SK-N-SH (cell line): ENCODE measurements at regions not wholly inside any gene's neighbourhood (a gene's known extent, or its start where the extent isn't known, plus 50 kb on each side); places are given as distances from the start of the nearest gene placed in this dataset.

Experiments used
- CTCF ChIA-PET: fragments of 300-600, 350-600 bp; formaldehyde crosslinking; extraction: SDS; loops from one replicate; lab custom pipeline; 2021; lab: Yijun Ruan, JAX
- POLR2A ChIA-PET: fragments of 350-600 bp; sonication (Branson Sonifier 250); formaldehyde crosslinking; extraction: SDS; loops from one replicate; lab custom pipeline; 2020; ENCODE audit warnings: antibody characterized with exemption, inconsistent platforms; lab: Yijun Ruan, JAX
- DNase-seq: peaks from one replicate; pipeline ENCODE4 v3.0.0; 2012
- H2AFZ ChIP-seq: fragments of 200-600 bp; sonication (generic); 2 replicates; pipeline ENCODE4 v1.8.1; 2016; ENCODE audit warnings: antibody characterized with exemption, mild to moderate bottlenecking, low read depth
- H3F3A ChIP-seq: fragments of 200-600 bp; sonication (generic); replicated peaks from 2 replicates; pipeline ENCODE3; 2016; ENCODE audit warnings: antibody characterized with exemption, mild to moderate bottlenecking; ENCODE audit not compliant: insufficient read depth
- H3K27ac ChIP-seq, 2 experiments: fragments of 200-500 bp in 1 of 2; fragments of 200-600 bp in 1 of 2; sonication (Bioruptor generic) in 1 of 2; sonication (generic), shearing (Covaris generic) in 1 of 2; 2 replicates each; pipeline versions ENCODE4 v1.5.1 to v1.6.1; 2014 to 2016; ENCODE audit warnings: low read depth in 2 of 2, inconsistent platforms in 1 of 2, low read length in 1 of 2, mild to moderate bottlenecking in 1 of 2, mixed read lengths in 1 of 2
- H3K27me3 ChIP-seq: fragments of 200-600 bp; sonication (generic), shearing (Covaris generic); 2 replicates; pipeline ENCODE4 v1.6.1; 2016; ENCODE audit warnings: mixed run types; ENCODE audit not compliant: insufficient read depth
- H3K36me3 ChIP-seq, 2 experiments: fragments of 200-500 bp in 1 of 2; fragments of 200-600 bp in 1 of 2; sonication (Bioruptor generic) in 1 of 2; sonication (generic) in 1 of 2; replicated peaks in 1 of 2; 2 replicates each; pipeline versions ENCODE3 to v1.5.1; 2014 to 2016; ENCODE audit warnings: low read length in 1 of 2, mild to moderate bottlenecking in 1 of 2; ENCODE audit not compliant: insufficient read depth in 2 of 2, control insufficient read depth in 1 of 2
- H3K4me1 ChIP-seq, 2 experiments: fragments of 200-500 bp in 1 of 2; fragments of 200-600 bp in 1 of 2; sonication (Bioruptor generic) in 1 of 2; sonication (generic), shearing (Covaris generic) in 1 of 2; 2 replicates each; pipeline versions ENCODE4 v1.5.1 to v1.6.1; 2014 to 2016; ENCODE audit warnings: low read depth in 1 of 2, low read length in 1 of 2, mixed run types in 1 of 2; ENCODE audit not compliant: insufficient read depth in 2 of 2, control insufficient read depth in 1 of 2
- H3K4me2 ChIP-seq: fragments of 200-600 bp; sonication (generic), shearing (Covaris generic); 2 replicates; pipeline ENCODE4 v1.6.1; 2017; ENCODE audit warnings: mixed run types
- H3K4me3 ChIP-seq, 2 experiments: fragments of 200-500 bp in 1 of 2; fragments of 200-600 bp in 1 of 2; sonication (Bioruptor generic) in 1 of 2; sonication (generic), shearing (Covaris generic) in 1 of 2; 2 replicates each; pipeline versions ENCODE4 v1.5.1 to v1.8.1; 2014 to 2016; ENCODE audit warnings: low read depth in 2 of 2, inconsistent platforms in 1 of 2, low read length in 1 of 2, mild to moderate bottlenecking in 1 of 2, mixed read lengths in 1 of 2, moderate library complexity in 1 of 2
- H3K79me2 ChIP-seq: fragments of 200-600 bp; sonication (generic); 2 replicates; pipeline ENCODE4 v1.8.1; 2017; ENCODE audit warnings: mild to moderate bottlenecking; ENCODE audit not compliant: insufficient read depth
- H3K9ac ChIP-seq: fragments of 200-600 bp; sonication (generic); 2 replicates; pipeline ENCODE4 v1.6.1; 2017; ENCODE audit warnings: mixed run types
- H3K9me2 ChIP-seq: fragments of 200-600 bp; sonication (generic); 2 replicates; pipeline ENCODE4 v1.6.1; 2017; ENCODE audit warnings: mixed run types
- H3K9me3 ChIP-seq: fragments of 200-600 bp; sonication (generic); 2 replicates; pipeline ENCODE4 v1.6.1; 2017; ENCODE audit warnings: mixed run types, mild to moderate bottlenecking, moderate library complexity
- H4K20me1 ChIP-seq: fragments of 200-600 bp; sonication (generic); 2 replicates; pipeline ENCODE4 v1.6.1; 2017; ENCODE audit warnings: mild to moderate bottlenecking, mixed run types; ENCODE audit not compliant: insufficient read depth
- CHD2 ChIP-seq: fragments of 150-350 bp; IDR thresholded peaks from 2 replicates; pipeline ENCODE4 v1.6.1; 2018; ENCODE audit warnings: low read length; ENCODE audit not compliant: partially characterized antibody
- CTCF ChIP-seq: fragments of 200-600 bp; sonication (generic); IDR thresholded peaks from 2 replicates; pipeline ENCODE4 v1.6.1; 2017; ENCODE audit warnings: antibody characterized with exemption, mild to moderate bottlenecking, moderate library complexity
- ELF1 ChIP-seq: IDR thresholded peaks from 2 replicates; pipeline ENCODE4 v1.4.0; 2012
- EP300 ChIP-seq, 2 experiments: IDR thresholded peaks; 2 replicates each; pipeline versions ENCODE4 v1.4.0 to v1.6.1; 2012; ENCODE audit warnings: borderline replicate concordance in 1 of 2, low read depth in 1 of 2, low read length in 1 of 2
- IRF3 ChIP-seq: fragments of 150-350 bp; IDR thresholded peaks from 2 replicates; pipeline ENCODE4 v1.6.1; 2016; ENCODE audit warnings: mild to moderate bottlenecking, low read depth, low read length
- MEF2A ChIP-seq: IDR thresholded peaks from 2 replicates; pipeline ENCODE4 v1.4.0; 2012; ENCODE audit warnings: low read depth, borderline replicate concordance
- NFIC ChIP-seq: IDR thresholded peaks from 2 replicates; pipeline ENCODE4 v1.4.0; 2012; ENCODE audit warnings: borderline replicate concordance
- POLR2AphosphoS5 ChIP-seq: IDR thresholded peaks from 2 replicates; pipeline ENCODE4 v1.6.1; 2012; ENCODE audit warnings: low read depth, low read length
- RCOR1 ChIP-seq: fragments of 150-350 bp; IDR thresholded peaks from 2 replicates; pipeline ENCODE4 v1.6.1; 2017; ENCODE audit warnings: antibody characterized with exemption, low read length
- REST ChIP-seq: IDR thresholded peaks from 2 replicates; pipeline ENCODE4 v1.6.1; 2012; ENCODE audit warnings: mild to moderate bottlenecking, low read depth, low read length, moderate library complexity
- RFX5 ChIP-seq: IDR thresholded peaks from 2 replicates; pipeline ENCODE4 v1.6.1; 2012; ENCODE audit warnings: mild to moderate bottlenecking, improper control_type of control experiment, low read length
- SIN3A ChIP-seq: IDR thresholded peaks from 2 replicates; pipeline ENCODE4 v1.6.1; 2012; ENCODE audit warnings: low read depth, mild to moderate bottlenecking, low read length, moderate library complexity, borderline replicate concordance
- YY1 ChIP-seq: IDR thresholded peaks from 2 replicates; pipeline ENCODE4 v1.4.0; 2012; ENCODE audit warnings: low read depth, mild to moderate bottlenecking
- WGBS: methylation state at CpG from one replicate; pipeline ENCODE4 v1.1.6; 2017; ENCODE audit warnings: low lambda C conversion rate; 5-methylcytosine and 5-hydroxymethylcytosine counted together

GRCh38 chr18:77645170-77645872 lies 395.7 kb downstream of the GALR1 start:
- WGBS, result 24% methylated on average over 8 of the region's 8 CpGs
- no peak overlapping the region for H3K9ac ChIP-seq
- no peaks in the 10 kb centered on the region for H4K20me1 ChIP-seq
- no peaks in the 10 kb centered on the region for H3K9me3 ChIP-seq
- H3K79me2 ChIP-seq, result no peaks in the 10 kb centered on the region
- no peak overlapping the region for H3K27ac ChIP-seq
- H3K4me3 ChIP-seq, result no peak overlapping the region
- H3K27me3 ChIP-seq, result no peaks in the 10 kb centered on the region
- no peak for DNase-seq
- ChIA-PET CTCF (no interaction called here), POLR2A (no interaction called here)
- H3F3A ChIP-seq, result no peaks in the 10 kb centered on the region
- no peak overlapping the region for H2AFZ ChIP-seq
- H3K4me2 ChIP-seq, result no peak overlapping the region
- no peaks in the 10 kb centered on the region for H3K9me2 ChIP-seq
- H3K4me1 ChIP-seq, result no peaks in the 10 kb centered on the region
- H3K36me3 ChIP-seq, result no peaks in the 10 kb centered on the region
- TF ChIP-seq RCOR1, result no peak
- TF ChIP-seq NFIC, result no peak
- no peak for TF ChIP-seq REST
- TF ChIP-seq ELF1, result no peak
- no peak for TF ChIP-seq CHD2
- no peak for TF ChIP-seq RFX5
- no peak for TF ChIP-seq SIN3A
- no peak for TF ChIP-seq POLR2AphosphoS5
- no peak for TF ChIP-seq CTCF
- no peak for TF ChIP-seq EP300 (IDR thresholded peaks at IDR 0.05; ENCODE audit: borderline replicate concordance in 1 of 2, low read depth in 1 of 2, low read length in 1 of 2)
- no peak for TF ChIP-seq MEF2A
- TF ChIP-seq YY1, result no peak
- TF ChIP-seq IRF3, result no peak
